SU-DHL-6 (cell line): ENCODE measurements at regions not wholly inside any gene's neighbourhood (a gene's known extent, or its start where the extent isn't known, plus 50 kb on each side); places are given as distances from the start of the nearest gene placed in this dataset.

Source experiments
- CTCF ChIP-seq: fragments of 200-600 bp; sonication (generic); IDR thresholded peaks from one replicate; pipeline ENCODE4 v1.5.1; 2017; ENCODE audit warnings: antibody characterized with exemption, mild to moderate bottlenecking, low read length, moderate library complexity; ENCODE audit not compliant: insufficient read depth, poor library complexity, severe bottlenecking
- EZH2phosphoT487 ChIP-seq: fragments of 200-600 bp; sonication (generic), shearing (Covaris generic); conservative IDR thresholded peaks from 2 replicates; pipeline ENCODE4 v1.6.1; 2018; ENCODE audit warnings: mild to moderate bottlenecking, antibody characterized with exemption, low read length, moderate library complexity, mixed read lengths

GRCh38 chr13:26965952-26966700, 205.5 kb downstream of the USP12 start:
- TF ChIP-seq EZH2phosphoT487 (no peak), CTCF (no peak)
